Coronary artery (tissue), 2 donors: ENCODE measurements at regions not wholly inside any gene's neighbourhood (a gene's known extent, or its start where the extent isn't known, plus 50 kb on each side); places are given as distances from the start of the nearest gene placed in this dataset.

Source experiments
- DNase-seq: peaks from one replicate; pipeline ENCODE4 v3.0.0-alpha.2; 2017; ENCODE audit warnings: low spot score
- H3K27ac ChIP-seq, 2 donors: fragments of 200-600 bp; sonication (generic); one replicate each; pipeline ENCODE4 v1.5.1; 2016 to 2019
- H3K4me3 ChIP-seq: fragments of 200-600 bp; sonication (generic); 2 replicates; pipeline ENCODE4 v1.5.1; 2016; ENCODE audit warnings: mild to moderate bottlenecking, moderate library complexity
- CTCF ChIP-seq: fragments of 200-600 bp; sonication (generic); IDR thresholded peaks from one replicate; pipeline ENCODE4 v1.5.1; 2019; ENCODE audit warnings: antibody characterized with exemption

- H3K27ac ChIP-seq, result no peak overlapping the region
- TF ChIP-seq CTCF, result no peak
- DNase-seq, result no peak
- no peak overlapping the region for H3K4me3 ChIP-seq
Observed at GRCh38 chr11:123378096-123378495, 52.0 kb upstream of the GRAMD1B start.

GRCh38 chr11:123377355-123377754 is 52.7 kb upstream of the GRAMD1B start:
- TF ChIP-seq CTCF, result no peak
- no peak overlapping the region for H3K4me3 ChIP-seq

GRCh38 chr11:123375832-123376231 is 54.2 kb upstream of the GRAMD1B start:
- no peak for DNase-seq
- H3K27ac ChIP-seq, result no peak overlapping the region
- no peak for TF ChIP-seq CTCF

More at GRCh38 chr11:123377355-123377754, 52.7 kb upstream of the GRAMD1B start:
- H3K27ac ChIP-seq, result no peak overlapping the region
- no peak for DNase-seq

GRCh38 chr11:123374622-123374968 is 55.5 kb upstream of the GRAMD1B start:
- no peak for DNase-seq
- H3K4me3 ChIP-seq, result no peak overlapping the region
- no peak for TF ChIP-seq CTCF
- H3K27ac ChIP-seq, result no peak overlapping the region

More at GRCh38 chr11:123375832-123376231, 54.2 kb upstream of the GRAMD1B start:
- no peak overlapping the region for H3K4me3 ChIP-seq

GRCh38 chr11:123373754-123374621 is 56.1 kb upstream of the GRAMD1B start:
- DNase-seq, result no peak
- no peak for TF ChIP-seq CTCF
- H3K27ac ChIP-seq, result no peak overlapping the region
- H3K4me3 ChIP-seq, result no peak overlapping the region

- DNase-seq, result no peak
- H3K27ac ChIP-seq, result no peak overlapping the region
Observed at GRCh38 chr11:123371506-123372297, 58.4 kb upstream of the GRAMD1B start.

More at GRCh38 chr11:123371506-123372297, 58.4 kb upstream of the GRAMD1B start:
- H3K4me3 ChIP-seq, result no peak overlapping the region
- no peak for TF ChIP-seq CTCF
